ENCODE measurements at regions not wholly inside any gene's neighbourhood (a gene's known extent, or its start where the extent isn't known, plus 50 kb on each side); places are given as distances from the start of the nearest gene placed in this dataset.

GRCh38 chr1:96362623-96363022, 359.0 kb upstream of the PTBP2 start:
- Mint-ChIP-seq H3K27ac (ENCODE audit: low read depth) (no peak overlapping the region), H3K4me3 (no peak overlapping the region), H3K9me3 (no peaks in the 10 kb centered on the region)

GRCh38 chr1:96363826-96364225, 357.8 kb upstream of the PTBP2 start:
- no peak for DNase-seq (ENCODE audit: low spot score in 2 of 2)
- Mint-ChIP-seq H3K27me3 (no peaks in the 10 kb centered on the region), H3K4me1 (no peaks in the 10 kb centered on the region), H3K27ac (ENCODE audit: low read depth) (no peak overlapping the region), H3K4me3 (no peak overlapping the region), H3K36me3 (ENCODE audit: insufficient read depth) (no peaks in the 10 kb centered on the region), H3K9me3 (no peaks in the 10 kb centered on the region)
- ATAC-seq (replicated peaks; ENCODE audit: extremely low read depth, poor library complexity, severe bottlenecking) = no peak

More at GRCh38 chr1:96362623-96363022, 359.0 kb upstream of the PTBP2 start:
- no peak for DNase-seq (ENCODE audit: low spot score in 2 of 2)
- H3K36me3 Mint-ChIP-seq (ENCODE audit: insufficient read depth) = no peaks in the 10 kb centered on the region
- ATAC-seq (replicated peaks; ENCODE audit: extremely low read depth, poor library complexity, severe bottlenecking) = no peak
- no peaks in the 10 kb centered on the region for H3K4me1 Mint-ChIP-seq
- H3K27me3 Mint-ChIP-seq = no peaks in the 10 kb centered on the region

DNA sequence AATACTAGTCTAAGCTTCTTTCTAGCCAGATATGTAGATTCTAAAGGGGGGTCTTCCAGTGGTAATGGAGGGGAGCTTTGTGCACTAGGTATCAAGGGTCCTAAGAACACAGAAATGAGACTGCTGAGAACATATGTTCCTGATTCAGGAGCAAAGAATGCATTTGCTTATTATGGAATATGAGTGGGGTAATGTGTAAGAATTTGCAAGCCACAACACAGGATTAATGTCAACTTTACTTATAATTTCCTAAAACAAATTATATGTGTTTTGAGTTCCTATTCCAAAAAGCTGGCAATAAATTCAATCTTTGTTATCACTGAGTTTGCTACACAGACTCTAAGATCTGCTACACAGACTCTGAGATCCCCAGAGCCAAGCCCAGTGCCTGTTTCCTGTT, 357.0 kb upstream of the PTBP2 start:
- no peaks in the 10 kb centered on the region for H3K4me1 Mint-ChIP-seq
- no peak overlapping the region for H3K4me3 Mint-ChIP-seq
- H3K9me3 Mint-ChIP-seq = peaks cover 4% of the 10 kb centered on the region
- no peaks in the 10 kb centered on the region for H3K27me3 Mint-ChIP-seq
- no peak overlapping the region for H3K27ac Mint-ChIP-seq (ENCODE audit: low read depth)
- ATAC-seq (replicated peaks; ENCODE audit: extremely low read depth, poor library complexity, severe bottlenecking) (no peak), DNase-seq (ENCODE audit: low spot score in 2 of 2) (no peak)
- H3K36me3 Mint-ChIP-seq (ENCODE audit: insufficient read depth) = no peaks in the 10 kb centered on the region

GRCh38 chr1:96365076-96365475, 356.5 kb upstream of the PTBP2 start:
- Mint-ChIP-seq H3K36me3 (ENCODE audit: insufficient read depth) (no peaks in the 10 kb centered on the region), H3K4me3 (no peak overlapping the region), H3K27ac (ENCODE audit: low read depth) (no peak overlapping the region), H3K27me3 (no peaks in the 10 kb centered on the region), H3K4me1 (no peaks in the 10 kb centered on the region), H3K9me3 (peaks cover 6% of the 10 kb centered on the region)
- DNase-seq (ENCODE audit: low spot score in 2 of 2) (no peak), ATAC-seq (replicated peaks; ENCODE audit: extremely low read depth, poor library complexity, severe bottlenecking) (no peak)

DNA sequence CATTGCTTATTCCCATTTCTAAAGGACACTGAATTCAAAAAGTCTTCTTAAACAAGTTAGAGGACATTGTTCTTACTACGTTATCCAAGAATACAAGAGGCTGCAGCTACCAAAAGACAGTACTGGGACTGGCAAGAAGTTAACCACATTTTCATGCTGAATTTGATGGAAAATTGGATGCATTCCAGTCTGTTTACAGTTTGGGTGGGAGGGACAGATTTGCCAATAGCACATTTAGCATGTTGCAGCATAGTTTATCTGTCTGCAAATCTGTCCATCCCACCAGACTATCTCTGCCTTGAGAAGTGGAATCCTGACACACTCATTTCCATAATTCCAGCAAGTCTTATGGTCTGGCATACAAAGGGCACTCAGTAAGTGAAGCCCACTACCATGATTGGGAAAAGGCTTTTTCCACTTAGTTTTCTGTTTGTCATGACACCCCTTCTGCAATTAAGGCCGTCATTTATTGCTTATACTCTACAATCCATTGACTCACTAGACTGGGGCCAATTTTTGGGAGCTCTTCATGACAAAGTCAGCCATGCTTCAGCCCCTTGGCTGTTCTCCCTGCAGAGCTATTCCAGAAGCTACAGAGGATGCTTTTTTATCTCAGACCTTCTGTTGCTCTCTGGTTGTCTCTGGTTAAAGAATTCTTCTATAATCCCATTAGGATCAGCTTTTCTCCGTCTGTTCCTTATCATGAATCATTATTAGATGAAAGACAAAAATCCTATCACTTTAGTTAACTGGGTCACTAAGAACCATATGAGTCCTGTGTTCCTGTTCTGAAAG, 355.8 kb upstream of the PTBP2 start:
- ATAC-seq (replicated peaks; ENCODE audit: extremely low read depth, poor library complexity, severe bottlenecking) = no peak

DNA sequence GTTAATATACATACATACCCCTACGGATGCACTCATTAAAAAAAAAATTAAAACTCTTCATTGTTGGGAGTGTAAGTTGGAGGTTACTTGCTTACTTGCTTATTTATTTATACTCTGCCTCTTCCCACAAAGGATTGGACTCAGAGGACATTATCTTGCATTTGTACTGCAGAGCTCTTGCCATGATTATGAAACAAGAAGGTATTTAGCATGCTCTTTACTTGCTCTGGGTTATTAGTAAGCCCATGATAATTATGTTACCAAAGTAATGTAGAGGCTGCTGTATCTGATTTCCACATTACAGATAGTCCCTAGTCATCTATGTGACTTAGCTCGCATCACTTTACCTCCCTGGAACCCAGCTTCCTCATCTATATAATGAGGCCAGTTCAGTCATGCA, 355.1 kb upstream of the PTBP2 start:
- ATAC-seq (replicated peaks; ENCODE audit: extremely low read depth, poor library complexity, severe bottlenecking) (no peak), DNase-seq (ENCODE audit: low spot score in 2 of 2) (no peak)
- Mint-ChIP-seq H3K27me3 (no peaks in the 10 kb centered on the region), H3K27ac (ENCODE audit: low read depth) (no peak overlapping the region), H3K4me3 (no peak overlapping the region), H3K9me3 (peaks cover 10% of the 10 kb centered on the region), H3K4me1 (no peaks in the 10 kb centered on the region), H3K36me3 (ENCODE audit: insufficient read depth) (no peaks in the 10 kb centered on the region)

More for the DNA sequence above, 355.8 kb upstream of the PTBP2 start:
- no peak for DNase-seq (ENCODE audit: low spot score in 2 of 2)
- Mint-ChIP-seq H3K27ac (ENCODE audit: low read depth) (no peak overlapping the region), H3K4me1 (no peaks in the 10 kb centered on the region), H3K27me3 (no peaks in the 10 kb centered on the region), H3K36me3 (ENCODE audit: insufficient read depth) (no peaks in the 10 kb centered on the region), H3K9me3 (peaks cover 10% of the 10 kb centered on the region), H3K4me3 (no peak overlapping the region)

- no peak overlapping the region for H3K4me3 Mint-ChIP-seq
- DNase-seq (ENCODE audit: low spot score in 2 of 2) (no peak), ATAC-seq (replicated peaks; ENCODE audit: extremely low read depth, poor library complexity, severe bottlenecking) (no peak)
- no peaks in the 10 kb centered on the region for H3K4me1 Mint-ChIP-seq
- no peaks in the 10 kb centered on the region for H3K27me3 Mint-ChIP-seq
- H3K27ac Mint-ChIP-seq (ENCODE audit: low read depth) = no peak overlapping the region
- H3K9me3 Mint-ChIP-seq = peaks cover 10% of the 10 kb centered on the region
- no peaks in the 10 kb centered on the region for H3K36me3 Mint-ChIP-seq (ENCODE audit: insufficient read depth)
Observed at GRCh38 chr1:96367791-96368190, 353.8 kb upstream of the PTBP2 start.

- DNase-seq (ENCODE audit: low spot score in 2 of 2) (no peak), ATAC-seq (replicated peaks; ENCODE audit: extremely low read depth, poor library complexity, severe bottlenecking) (no peak)
- H3K27ac Mint-ChIP-seq (ENCODE audit: low read depth) = no peak overlapping the region
- H3K4me3 Mint-ChIP-seq = no peak overlapping the region
- H3K27me3 Mint-ChIP-seq = no peaks in the 10 kb centered on the region
- H3K9me3 Mint-ChIP-seq = peaks cover 10% of the 10 kb centered on the region
- H3K36me3 Mint-ChIP-seq (ENCODE audit: insufficient read depth) = no peaks in the 10 kb centered on the region
- H3K4me1 Mint-ChIP-seq = no peaks in the 10 kb centered on the region
Observed at GRCh38 chr1:96370757-96371156, 350.8 kb upstream of the PTBP2 start.

DNA sequence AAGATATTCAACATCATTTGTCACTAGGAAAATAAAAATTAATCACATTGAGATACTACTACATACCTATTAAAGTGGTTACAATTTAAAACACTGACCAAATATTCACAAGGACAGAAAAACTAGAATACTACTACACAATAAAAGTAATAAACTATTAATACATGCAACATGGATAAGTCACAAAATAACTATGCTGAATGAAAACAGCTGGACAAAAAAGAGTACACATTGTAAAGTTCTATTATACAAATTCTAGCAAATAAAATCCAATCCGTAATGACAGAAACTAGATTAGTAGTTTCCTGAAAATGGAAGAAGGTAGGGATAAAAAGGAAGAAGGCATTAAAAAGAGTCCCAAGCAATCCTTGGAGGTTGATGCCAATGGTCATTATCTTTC, 348.7 kb upstream of the PTBP2 start:
- Mint-ChIP-seq H3K27ac (ENCODE audit: low read depth) (no peak overlapping the region), H3K36me3 (ENCODE audit: insufficient read depth) (no peaks in the 10 kb centered on the region), H3K9me3 (peaks cover 10% of the 10 kb centered on the region), H3K27me3 (no peaks in the 10 kb centered on the region), H3K4me1 (no peaks in the 10 kb centered on the region), H3K4me3 (no peak overlapping the region)
- DNase-seq (ENCODE audit: low spot score in 2 of 2) (no peak), ATAC-seq (replicated peaks; ENCODE audit: extremely low read depth, poor library complexity, severe bottlenecking) (no peak)

GRCh38 chr1:96374076-96374762, 347.4 kb upstream of the PTBP2 start:
- Mint-ChIP-seq H3K4me1 (no peaks in the 10 kb centered on the region), H3K4me3 (no peak overlapping the region), H3K36me3 (ENCODE audit: insufficient read depth) (no peaks in the 10 kb centered on the region), H3K27me3 (no peaks in the 10 kb centered on the region), H3K9me3 (peaks cover 14% of the 10 kb centered on the region), H3K27ac (ENCODE audit: low read depth) (no peak overlapping the region)
- DNase-seq (ENCODE audit: low spot score in 2 of 2) (no peak), ATAC-seq (replicated peaks; ENCODE audit: extremely low read depth, poor library complexity, severe bottlenecking) (no peak)

GRCh38 chr1:96376846-96377245, 344.7 kb upstream of the PTBP2 start:
- Mint-ChIP-seq H3K36me3 (ENCODE audit: insufficient read depth) (no peaks in the 10 kb centered on the region), H3K9me3 (peaks cover 6% of the 10 kb centered on the region), H3K4me3 (no peak overlapping the region), H3K27ac (ENCODE audit: low read depth) (no peak overlapping the region), H3K27me3 (no peaks in the 10 kb centered on the region), H3K4me1 (no peaks in the 10 kb centered on the region)
- ATAC-seq (replicated peaks; ENCODE audit: extremely low read depth, poor library complexity, severe bottlenecking) = no peak
- DNase-seq (ENCODE audit: low spot score in 2 of 2) = no peak

DNA sequence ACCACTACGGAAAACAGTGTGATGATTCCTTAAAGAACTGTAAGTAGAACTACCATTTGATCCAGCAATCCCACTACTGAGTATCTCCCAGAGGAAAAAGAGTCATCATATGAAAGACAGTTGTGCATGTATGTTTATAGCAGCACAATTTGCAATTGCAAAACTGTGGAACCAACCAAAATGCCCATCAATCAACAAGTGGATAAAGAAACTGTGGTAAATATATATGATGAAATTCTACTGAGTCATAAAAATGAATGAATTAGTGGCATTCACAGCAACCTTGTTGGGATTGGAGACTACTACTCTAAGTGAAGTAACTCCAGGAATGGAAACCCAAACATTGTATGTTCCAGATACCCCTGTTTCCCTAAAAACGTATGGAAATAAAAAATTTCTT, 337.0 kb upstream of the PTBP2 start:
- no peak for DNase-seq (ENCODE audit: low spot score in 2 of 2)
- Mint-ChIP-seq H3K4me3 (no peak overlapping the region), H3K9me3 (peaks cover 9% of the 10 kb centered on the region), H3K27me3 (no peaks in the 10 kb centered on the region), H3K36me3 (ENCODE audit: insufficient read depth) (no peaks in the 10 kb centered on the region), H3K4me1 (no peaks in the 10 kb centered on the region), H3K27ac (ENCODE audit: low read depth) (no peak overlapping the region)
- no peak for ATAC-seq (replicated peaks; ENCODE audit: extremely low read depth, poor library complexity, severe bottlenecking)

DNA sequence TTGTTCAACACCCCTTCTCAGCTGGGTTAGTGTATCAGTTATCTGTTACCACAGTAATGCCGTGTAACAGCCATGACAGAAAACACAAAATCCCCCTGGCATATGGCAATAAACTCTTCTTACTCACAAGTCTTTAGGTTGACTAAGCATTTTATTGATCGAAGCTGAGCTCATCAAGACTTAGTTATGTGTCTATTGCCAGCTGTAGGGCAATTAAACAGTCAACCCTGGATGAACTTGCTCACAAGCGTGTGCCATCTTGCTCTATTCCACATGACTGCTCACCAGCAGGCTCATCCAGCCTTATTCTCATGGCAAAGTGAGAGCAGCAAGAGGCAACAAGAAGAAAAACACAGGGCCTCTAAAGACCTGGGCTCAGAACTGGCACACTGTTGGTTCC, 333.8 kb upstream of the PTBP2 start:
- Mint-ChIP-seq H3K9me3 (peaks cover 14% of the 10 kb centered on the region), H3K27ac (ENCODE audit: low read depth) (no peak overlapping the region), H3K27me3 (no peaks in the 10 kb centered on the region), H3K36me3 (ENCODE audit: insufficient read depth) (no peaks in the 10 kb centered on the region), H3K4me1 (no peaks in the 10 kb centered on the region), H3K4me3 (no peak overlapping the region)
- DNase-seq (ENCODE audit: low spot score in 2 of 2) (no peak), ATAC-seq (replicated peaks; ENCODE audit: extremely low read depth, poor library complexity, severe bottlenecking) (no peak)
